ENCODE measurements at regions not wholly inside any gene's neighbourhood (a gene's known extent, or its start where the extent isn't known, plus 50 kb on each side); places are given as distances from the start of the nearest gene placed in this dataset.
"Not testable (repeated sequence)": the region's sequence is repeated elsewhere in the genome, so short reads cannot be mapped to it uniquely, and the experiment has no call there.

DNA sequence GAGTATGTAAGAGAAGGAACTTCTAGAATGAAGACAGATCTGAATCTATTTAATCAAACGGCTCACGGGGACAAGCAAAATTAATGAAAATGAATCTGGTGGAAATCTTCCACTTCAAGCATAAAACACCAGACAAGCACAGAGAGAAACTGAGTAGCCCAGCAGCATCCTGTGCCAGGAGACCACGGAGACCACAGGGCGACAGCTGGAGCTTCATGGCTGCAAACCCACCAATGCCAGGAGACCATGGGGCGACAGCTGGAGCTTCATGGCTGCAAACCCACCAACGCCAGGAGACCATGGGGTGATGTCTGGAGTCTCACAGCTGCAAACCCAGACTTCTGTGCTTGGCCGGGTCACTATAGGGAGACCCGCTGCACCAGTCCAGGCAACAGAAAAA, 5442.0 kb upstream of the TPTE start:
- TF ChIP-seq, protein P1, sequence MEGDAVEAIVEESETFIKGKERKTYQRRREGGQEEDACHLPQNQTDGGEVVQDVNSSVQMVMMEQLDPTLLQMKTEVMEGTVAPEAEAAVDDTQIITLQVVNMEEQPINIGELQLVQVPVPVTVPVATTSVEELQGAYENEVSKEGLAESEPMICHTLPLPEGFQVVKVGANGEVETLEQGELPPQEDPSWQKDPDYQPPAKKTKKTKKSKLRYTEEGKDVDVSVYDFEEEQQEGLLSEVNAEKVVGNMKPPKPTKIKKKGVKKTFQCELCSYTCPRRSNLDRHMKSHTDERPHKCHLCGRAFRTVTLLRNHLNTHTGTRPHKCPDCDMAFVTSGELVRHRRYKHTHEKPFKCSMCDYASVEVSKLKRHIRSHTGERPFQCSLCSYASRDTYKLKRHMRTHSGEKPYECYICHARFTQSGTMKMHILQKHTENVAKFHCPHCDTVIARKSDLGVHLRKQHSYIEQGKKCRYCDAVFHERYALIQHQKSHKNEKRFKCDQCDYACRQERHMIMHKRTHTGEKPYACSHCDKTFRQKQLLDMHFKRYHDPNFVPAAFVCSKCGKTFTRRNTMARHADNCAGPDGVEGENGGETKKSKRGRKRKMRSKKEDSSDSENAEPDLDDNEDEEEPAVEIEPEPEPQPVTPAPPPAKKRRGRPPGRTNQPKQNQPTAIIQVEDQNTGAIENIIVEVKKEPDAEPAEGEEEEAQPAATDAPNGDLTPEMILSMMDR (conservative IDR thresholded peaks at IDR 0.05 in 1 of 2, IDR thresholded peaks at IDR 0.05 in 1 of 2; ENCODE audit: extremely low read depth in 1 of 2, insufficient read depth in 1 of 2, low read depth in 1 of 2, low read length in 2 of 2): not testable (repeated sequence)
- TF ChIP-seq EZH2 (IDR thresholded peaks at IDR 0.05; ENCODE audit: borderline replicate concordance, low read length): not testable (repeated sequence)
